ENCODE measurements at regions not wholly inside any gene's neighbourhood (a gene's known extent, or its start where the extent isn't known, plus 50 kb on each side); places are given as distances from the start of the nearest gene placed in this dataset.

- no peaks in the 10 kb centered on the region for H3K4me1 ChIP-seq
- 64% methylated on average over 2 of the region's 2 CpGs; no CpG with 5 or more reads in 1 of the 2 donors for WGBS, 2 donors (ENCODE audit: low coverage in 1 of 2)
- ATAC-seq, result no peak
- peaks cover 4% of the 10 kb centered on the region for H3K27me3 ChIP-seq
- H3K9me3 ChIP-seq, result no peaks in the 10 kb centered on the region
- H3K4me3 ChIP-seq, result no peak overlapping the region
- H3K36me3 ChIP-seq, result no peaks in the 10 kb centered on the region
- TF ChIP-seq CTCF (IDR thresholded peaks at IDR 0.05) (no peak), POLR2A (IDR thresholded peaks at IDR 0.05) (no peak), POLR2AphosphoS5 (IDR thresholded peaks at IDR 0.05) (no peak), EP300 (IDR thresholded peaks at IDR 0.05) (no peak)
- H3K27ac ChIP-seq, result no peak overlapping the region
These were observed 164.5 kb upstream of the CST7 start for GRCh38 chr20:24784607-24785006.

- TF ChIP-seq EP300 (IDR thresholded peaks at IDR 0.05), result no peak
- no peak for TF ChIP-seq CTCF (IDR thresholded peaks at IDR 0.05)
- TF ChIP-seq POLR2A (IDR thresholded peaks at IDR 0.05), result no peak
- no peak for TF ChIP-seq POLR2AphosphoS5 (IDR thresholded peaks at IDR 0.05)
- no peak for ATAC-seq
- no peaks in the 10 kb centered on the region for H3K36me3 ChIP-seq
- H3K4me3 ChIP-seq, result no peak overlapping the region
- peaks cover 8% of the 10 kb centered on the region for H3K27me3 ChIP-seq
- no peaks in the 10 kb centered on the region for H3K4me1 ChIP-seq
- 72 to 86% methylated on average over 4 to 5 of the region's 11 CpGs for WGBS, 2 donors (ENCODE audit: low coverage in 1 of 2)
- no peaks in the 10 kb centered on the region for H3K9me3 ChIP-seq
- H3K27ac ChIP-seq, result no peak overlapping the region
These were observed 163.6 kb upstream of the CST7 start for GRCh38 chr20:24785141-24786110.

- Histone ChIP-seq H3K27me3 (peaks cover 8% of the 10 kb centered on the region), H3K27ac (no peak overlapping the region), H3K36me3 (no peaks in the 10 kb centered on the region), H3K4me1 (no peaks in the 10 kb centered on the region), H3K9me3 (no peaks in the 10 kb centered on the region), H3K4me3 (no peak overlapping the region)
- TF ChIP-seq EP300 (IDR thresholded peaks at IDR 0.05) (no peak), POLR2AphosphoS5 (IDR thresholded peaks at IDR 0.05) (no peak), CTCF (IDR thresholded peaks at IDR 0.05) (no peak), POLR2A (IDR thresholded peaks at IDR 0.05) (no peak)
- no peak for ATAC-seq
- WGBS, 2 donors (ENCODE audit: low coverage in 1 of 2), result no CpG with 5 or more reads among the region's 12 CpGs
These were observed 163.0 kb upstream of the CST7 start for GRCh38 chr20:24786111-24786495.

- Histone ChIP-seq H3K27ac (no peak overlapping the region), H3K4me1 (no peaks in the 10 kb centered on the region), H3K27me3 (peaks cover 8% of the 10 kb centered on the region), H3K4me3 (no peak overlapping the region), H3K9me3 (no peaks in the 10 kb centered on the region), H3K36me3 (no peaks in the 10 kb centered on the region)
- WGBS, 2 donors (ENCODE audit: low coverage in 1 of 2), result no CpG with 5 or more reads among the region's 7 CpGs
- no peak for ATAC-seq
- no peak for TF ChIP-seq CTCF (IDR thresholded peaks at IDR 0.05)
- TF ChIP-seq POLR2AphosphoS5 (IDR thresholded peaks at IDR 0.05), result no peak
- TF ChIP-seq POLR2A (IDR thresholded peaks at IDR 0.05), result no peak
- TF ChIP-seq EP300 (IDR thresholded peaks at IDR 0.05), result no peak
These were observed 162.4 kb upstream of the CST7 start for GRCh38 chr20:24786646-24787045.

GRCh38 chr20:24787071-24787470 lies 162.0 kb upstream of the CST7 start:
- no peak overlapping the region for H3K27ac ChIP-seq
- WGBS, 2 donors (ENCODE audit: low coverage in 1 of 2), result 71 to 93% methylated on average over 2 of the region's 10 CpGs
- no peaks in the 10 kb centered on the region for H3K4me1 ChIP-seq
- H3K27me3 ChIP-seq, result peaks cover 8% of the 10 kb centered on the region
- H3K9me3 ChIP-seq, result no peaks in the 10 kb centered on the region
- TF ChIP-seq EP300 (IDR thresholded peaks at IDR 0.05), result no peak
- TF ChIP-seq CTCF (IDR thresholded peaks at IDR 0.05), result no peak
- TF ChIP-seq POLR2AphosphoS5 (IDR thresholded peaks at IDR 0.05), result no peak
- TF ChIP-seq POLR2A (IDR thresholded peaks at IDR 0.05), result no peak
- H3K36me3 ChIP-seq, result no peaks in the 10 kb centered on the region
- no peak for ATAC-seq
- no peak overlapping the region for H3K4me3 ChIP-seq

All from gastroesophageal sphincter (tissue), 4 donors.